Stimulated activated CD4-positive, alpha-beta T cell treated with anti-CD3 and anti-CD28 coated beads, Interleukin-2, amount 100 ng/mL, for 4 hours (primary cell): ENCODE measurements at regions not wholly inside any gene's neighbourhood (a gene's known extent, or its start where the extent isn't known, plus 50 kb on each side); places are given as distances from the start of the nearest gene placed in this dataset.
"Not testable (repeated sequence)": the region's sequence is repeated elsewhere in the genome, so short reads cannot be mapped to it uniquely, and the experiment has no call there.

Experiments
- DNase-seq: peaks from one replicate; pipeline ENCODE4 v3.0.0-alpha.2; 2020; ENCODE audit warnings: low read depth

- DNase-seq = no peak
These were observed 237.2 kb downstream of the TFAP2A start for GRCh38 chr6:10177704-10178103.

GRCh38 chr6:10175362-10175761 lies 239.5 kb downstream of the TFAP2A start:
- no peak for DNase-seq

GRCh38 chr6:10174761-10175160 lies 240.1 kb downstream of the TFAP2A start:
- no peak for DNase-seq

GRCh38 chr6:10174056-10174455 lies 240.8 kb downstream of the TFAP2A start:
- no peak for DNase-seq

GRCh38 chr6:10171706-10172105 lies 243.2 kb downstream of the TFAP2A start:
- DNase-seq = not testable (repeated sequence)

GRCh38 chr6:10170816-10171215 lies 244.1 kb downstream of the TFAP2A start:
- DNase-seq = no peak

GRCh38 chr6:10166031-10166430 lies 248.8 kb downstream of the TFAP2A start:
- DNase-seq = no peak

- DNase-seq = no peak
These were observed 251.5 kb downstream of the TFAP2A start for GRCh38 chr6:10163203-10163962.

- no peak for DNase-seq
These were observed 258.0 kb downstream of the TFAP2A start for GRCh38 chr6:10156875-10157274.

GRCh38 chr6:10154251-10154650 lies 260.6 kb downstream of the TFAP2A start:
- no peak for DNase-seq

GRCh38 chr6:10151144-10151915 lies 263.5 kb downstream of the TFAP2A start:
- DNase-seq = no peak

GRCh38 chr6:10149603-10150002 lies 265.3 kb downstream of the TFAP2A start:
- DNase-seq = no peak

GRCh38 chr6:10146715-10147451 lies 268.0 kb downstream of the TFAP2A start:
- DNase-seq = no peak

GRCh38 chr6:10144772-10145171 lies 270.1 kb downstream of the TFAP2A start:
- no peak for DNase-seq

- no peak for DNase-seq
These were observed 273.0 kb downstream of the TFAP2A start for GRCh38 chr6:10141746-10142443.

GRCh38 chr6:10140824-10141223 lies 274.1 kb downstream of the TFAP2A start:
- DNase-seq = no peak

- no peak for DNase-seq
These were observed 274.7 kb downstream of the TFAP2A start for GRCh38 chr6:10140136-10140535.

GRCh38 chr6:10138917-10139316 lies 276.0 kb downstream of the TFAP2A start:
- no peak for DNase-seq

- DNase-seq = no peak
These were observed 278.2 kb downstream of the TFAP2A start for GRCh38 chr6:10136636-10137035.

- not testable (repeated sequence) for DNase-seq
These were observed 280.7 kb downstream of the TFAP2A start for GRCh38 chr6:10134185-10134584.

- no peak for DNase-seq
These were observed 286.2 kb downstream of the TFAP2A start for GRCh38 chr6:10128721-10129120.

GRCh38 chr6:10122164-10122563 lies 292.7 kb downstream of the TFAP2A start:
- no peak for DNase-seq
